Motor neuron (in vitro differentiated cells): ENCODE measurements at regions not wholly inside any gene's neighbourhood (a gene's known extent, or its start where the extent isn't known, plus 50 kb on each side); places are given as distances from the start of the nearest gene placed in this dataset.

Source experiments
- ATAC-seq, 8 experiments: fragments of 200-7000 bp; cut with Tn5 transposase; replicated peaks in 6 of 8; 2 replicates each; pipeline ENCODE4 v1.8.0; 2021; ENCODE audit warnings: mild to moderate bottlenecking in 8 of 8, moderate library complexity in 8 of 8
- H3K27ac ChIP-seq, 2 donors: fragments of 250-450 bp; sonication (Bioruptor Pico); 2 replicates each; pipeline ENCODE4 v1.9.0; 2021; ENCODE audit warnings: antibody characterized with exemption in 2 of 2, mild to moderate bottlenecking in 2 of 2, moderate library complexity in 1 of 2
- H3K4me1 ChIP-seq, 2 donors: fragments of 250-450 bp; sonication (Bioruptor Pico); replicated peaks in 1 of 2; 2 replicates each; pipeline ENCODE4 v1.6.1; 2021; ENCODE audit warnings: antibody characterized with exemption in 2 of 2, mild to moderate bottlenecking in 2 of 2, moderate library complexity in 1 of 2
- H3K4me3 ChIP-seq, 5 donors: fragments of 250-450 bp; sonication (Bioruptor Pico); 2 replicates each; pipeline ENCODE4 v1.9.0; 2021; ENCODE audit warnings: antibody characterized with exemption in 5 of 5, mild to moderate bottlenecking in 5 of 5, moderate library complexity in 4 of 5
- WGBS, 10 experiments: fragments of 450-650 bp; shearing (Covaris generic); methylation state at CpG; one replicate each; pipeline ENCODE4 v1.0.0; 2022; 5-methylcytosine and 5-hydroxymethylcytosine counted together
- in situ Hi-C, 9 experiments: fragments of 400-800 bp; cut with MboI; loops; one replicate each; pipeline ENCODE4 v1.15.0; 2021; ENCODE audit warnings: low sequenced_read_pairs in 9 of 9, low pct_unique_long_range_greater_than_20kb in 2 of 9; ENCODE audit not compliant: unreplicated experiment in 9 of 9

DNA sequence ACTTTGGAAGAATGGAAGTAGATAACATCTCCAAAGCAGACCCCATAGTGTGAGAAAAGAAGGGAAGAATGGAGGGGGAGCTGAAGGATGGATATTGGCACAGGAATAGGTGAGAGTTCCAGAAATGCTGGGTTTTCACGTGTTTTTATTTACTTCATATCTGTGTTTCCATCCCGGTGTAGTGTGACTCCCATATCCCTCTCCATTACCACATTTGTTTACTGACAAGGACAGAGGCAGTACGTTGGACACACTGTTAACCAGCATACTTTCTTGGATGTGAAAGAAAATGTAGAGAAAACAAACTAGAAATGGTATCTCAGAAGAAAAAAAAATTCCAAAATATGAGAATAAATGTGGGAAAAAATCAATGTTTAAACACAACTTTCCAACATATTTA lies 124.4 kb upstream of the PFKP start:
- H3K27ac ChIP-seq = no peak overlapping the region
- no peak overlapping the region for H3K4me3 ChIP-seq
- ATAC-seq = peak in 1 of 8 experiments; percentile 66
- H3K4me1 ChIP-seq = no peaks in the 10 kb centered on the region
- 17 to 73% (median 65%) methylated on average over 1 to 3 of the region's 3 CpGs; no CpG with 5 or more reads in 1 of the 10 experiments for whole genome bisulfite sequencing, 10 experiments
- in situ Hi-C loops = loop anchor here in 2 of 9 experiments (25.0 kb wide), 1 partner anchor 94 kb away; no protein-coding TSS in a partner anchor

DNA sequence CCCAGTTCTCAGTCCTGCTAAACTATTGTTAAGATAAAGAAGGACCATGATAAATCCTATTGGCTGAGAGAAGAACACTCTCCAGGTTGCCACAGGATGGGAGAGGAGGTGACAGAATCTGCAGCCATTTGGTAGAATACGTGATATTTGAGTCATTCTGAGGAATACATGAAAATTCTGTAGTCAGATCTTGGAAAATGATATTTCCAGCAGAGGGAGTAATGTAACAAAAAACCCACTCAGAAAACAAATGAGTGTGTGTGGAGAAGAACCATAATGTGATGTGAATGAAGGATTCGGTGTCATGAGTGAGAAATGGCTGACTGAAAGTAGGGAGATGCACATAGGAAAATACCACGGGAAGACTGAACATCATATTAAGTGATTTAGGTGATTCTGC lies 128.5 kb upstream of the PFKP start:
- in situ Hi-C loops = loop anchor here in 2 of 9 experiments (25.0 kb wide), 1 partner anchor 98 kb away; no protein-coding TSS in a partner anchor
- H3K4me3 ChIP-seq = no peak overlapping the region
- no peaks in the 10 kb centered on the region for H3K4me1 ChIP-seq
- peak in 2 of 8 experiments; percentile 26 to 27 for ATAC-seq
- no peak overlapping the region for H3K27ac ChIP-seq
- WGBS, 10 experiments = 31 to 100% (median 80%) methylated on average over 1 to 3 of the region's 3 CpGs; no CpG with 5 or more reads in 1 of the 10 experiments

DNA sequence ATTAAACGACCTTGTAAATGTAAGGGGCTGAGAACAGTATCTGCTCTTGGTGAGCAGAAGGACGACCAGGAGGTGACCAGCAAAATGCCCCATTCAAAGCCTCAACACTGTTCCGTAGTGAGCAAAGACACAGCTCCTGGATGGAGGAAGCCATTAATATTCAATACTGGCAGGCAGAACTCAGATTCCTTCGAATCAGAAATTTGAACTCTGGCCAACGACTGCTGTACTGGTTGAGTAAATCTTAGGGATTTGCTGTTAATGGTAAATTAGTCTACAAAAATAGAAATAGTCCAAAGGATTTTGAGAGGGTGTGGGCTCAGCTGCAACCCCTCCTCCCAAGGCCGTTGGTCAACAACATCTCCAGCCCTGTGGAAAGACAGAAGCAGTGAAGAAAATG lies 130.5 kb upstream of the PFKP start:
- no peak overlapping the region for H3K27ac ChIP-seq
- H3K4me1 ChIP-seq = peaks cover 0 to 5% of the 10 kb centered on the region in 2 donors
- H3K4me3 ChIP-seq = no peak overlapping the region
- in situ Hi-C loops = loop anchor here in 2 of 9 experiments (25.0 kb wide), 1 partner anchor 100 kb away; no protein-coding TSS in a partner anchor
- peak in 3 of 8 experiments; percentile 40 to 66 (median 61) for ATAC-seq
- 0 to 100% (median 71%) methylated on average over 1 to 6 of the region's 6 CpGs; no CpG with 5 or more reads in 3 of the 10 experiments for WGBS, 10 experiments

DNA sequence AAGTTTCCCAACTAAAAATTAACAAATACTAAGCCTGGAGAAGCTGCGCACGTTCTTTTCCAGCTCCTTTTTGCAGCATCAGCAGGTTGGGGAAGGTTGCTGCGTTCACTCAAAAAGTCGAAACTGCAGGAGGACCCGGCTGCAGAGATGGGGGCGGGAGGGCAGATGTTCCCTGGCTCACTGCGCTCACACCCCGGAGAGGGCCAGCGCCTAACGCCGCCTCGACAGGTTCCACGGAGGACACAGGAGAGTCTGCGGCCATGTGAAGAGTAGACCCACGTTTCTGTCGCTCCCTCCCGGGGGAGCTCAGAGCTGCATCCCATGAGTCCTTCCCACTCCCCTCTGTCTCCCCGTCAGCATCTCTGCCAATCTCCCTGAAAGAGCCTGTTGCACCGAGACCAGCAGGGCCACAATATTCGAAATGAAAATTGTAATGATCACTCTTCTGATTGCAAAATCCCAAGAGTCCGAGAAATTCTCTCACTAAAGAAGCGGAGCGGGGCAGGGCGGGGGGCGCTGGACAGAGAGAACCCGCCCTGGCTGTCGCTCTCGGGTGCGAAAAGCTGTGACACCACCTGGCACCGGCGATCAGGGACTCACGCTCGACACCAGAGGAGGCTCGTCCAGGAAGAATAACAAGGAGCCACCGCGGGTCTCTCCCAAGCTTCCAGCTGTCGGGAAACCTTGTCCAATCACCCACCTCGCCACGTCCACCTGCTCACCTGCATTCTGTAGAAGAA lies 131.5 kb upstream of the PFKP start:
- 60 to 90% (median 87%) methylated on average over 1 to 16 of the region's 39 CpGs; no CpG with 5 or more reads in 3 of the 10 experiments for WGBS, 10 experiments
- H3K4me3 ChIP-seq = no peak overlapping the region
- no peak for ATAC-seq
- peaks cover 0 to 5% of the 10 kb centered on the region in 2 donors for H3K4me1 ChIP-seq
- in situ Hi-C loops = loop anchor here in 2 of 9 experiments (25.0 kb wide), 1 partner anchor 101 kb away; no protein-coding TSS in a partner anchor
- H3K27ac ChIP-seq = no peak overlapping the region

DNA sequence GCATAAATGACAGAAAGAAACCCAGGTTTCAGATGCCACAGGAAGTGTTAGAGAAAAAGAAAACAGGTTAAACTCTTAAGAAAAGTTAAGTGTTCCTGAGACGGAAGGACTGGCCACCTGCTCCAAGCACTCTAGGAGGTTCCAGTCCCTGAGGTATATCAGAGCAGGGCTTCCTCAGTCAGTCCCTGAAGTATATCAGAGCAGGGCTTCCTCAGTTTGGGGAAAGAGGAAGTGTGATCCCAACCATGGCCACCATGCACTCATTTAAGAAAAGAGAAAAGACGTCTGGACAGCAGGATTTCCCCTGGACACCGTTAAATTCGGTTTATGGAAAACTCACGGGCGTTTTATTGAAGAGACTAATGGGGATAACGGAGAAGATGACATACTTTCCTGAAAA lies 133.4 kb upstream of the PFKP start:
- ATAC-seq = no peak
- H3K4me1 ChIP-seq = peaks cover 9 to 19% of the 10 kb centered on the region in 2 donors
- 69 to 100% (median 86%) methylated on average over 1 to 7 of the region's 7 CpGs for WGBS, 10 experiments
- no peak overlapping the region for H3K27ac ChIP-seq
- no peak overlapping the region for H3K4me3 ChIP-seq
- in situ Hi-C loops = loop anchor here in 2 of 9 experiments (25.0 kb wide), 1 partner anchor 103 kb away; no protein-coding TSS in a partner anchor

DNA sequence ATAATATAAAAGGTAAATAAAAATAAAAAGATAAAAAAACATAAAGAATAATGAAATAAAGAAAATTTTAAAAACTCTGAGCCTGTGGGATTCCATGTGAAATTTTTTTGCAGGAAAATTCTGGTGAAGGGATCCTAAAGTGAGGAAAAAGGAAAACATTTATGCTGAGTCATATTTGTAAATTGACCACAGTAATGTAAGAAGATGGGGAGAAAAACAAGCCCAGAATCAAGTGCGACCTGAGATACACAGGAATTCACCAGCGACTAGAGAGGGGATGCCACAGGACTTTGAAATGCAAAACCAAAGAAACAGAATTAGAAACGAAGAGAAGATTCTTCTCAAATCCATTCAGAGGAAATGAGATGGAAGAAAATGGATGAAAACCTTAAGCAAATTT lies 133.8 kb upstream of the PFKP start:
- in situ Hi-C loops = loop anchor here in 2 of 9 experiments (25.0 kb wide), 1 partner anchor 104 kb away; no protein-coding TSS in a partner anchor

DNA sequence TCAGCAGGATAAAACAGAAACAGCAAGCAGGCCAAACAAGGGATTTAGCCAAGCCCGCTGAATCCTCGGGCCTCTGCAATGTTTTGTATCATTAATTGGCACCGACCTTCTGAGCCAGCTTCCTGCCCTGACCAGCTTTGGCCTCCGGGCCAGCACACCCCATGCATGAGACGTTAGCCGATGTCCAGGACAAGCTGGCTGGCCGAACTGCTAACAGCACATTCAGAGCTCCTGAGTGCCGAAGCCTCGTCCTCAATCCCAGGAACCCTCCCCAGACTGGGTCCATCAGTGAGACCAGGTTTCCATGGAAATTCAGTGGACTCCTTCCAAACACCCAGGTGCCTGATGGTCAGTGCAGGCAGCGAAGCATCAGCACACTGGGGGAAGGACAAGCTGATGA lies 134.3 kb upstream of the PFKP start:
- WGBS, 10 experiments = 69 to 94% (median 86%) methylated on average over 4 to 10 of the region's 10 CpGs; no CpG with 5 or more reads in 1 of the 10 experiments
- H3K4me3 ChIP-seq = no peak overlapping the region

More for the DNA sequence above, 133.8 kb upstream of the PFKP start:
- no peak overlapping the region for H3K27ac ChIP-seq
- no peak overlapping the region for H3K4me3 ChIP-seq
- H3K4me1 ChIP-seq = peaks cover 9 to 22% of the 10 kb centered on the region in 2 donors
- peak in 1 of 8 experiments; percentile 28 for ATAC-seq
- WGBS, 10 experiments = 13 to 67% (median 43%) methylated on average over 2 to 3 of the region's 3 CpGs

DNA sequence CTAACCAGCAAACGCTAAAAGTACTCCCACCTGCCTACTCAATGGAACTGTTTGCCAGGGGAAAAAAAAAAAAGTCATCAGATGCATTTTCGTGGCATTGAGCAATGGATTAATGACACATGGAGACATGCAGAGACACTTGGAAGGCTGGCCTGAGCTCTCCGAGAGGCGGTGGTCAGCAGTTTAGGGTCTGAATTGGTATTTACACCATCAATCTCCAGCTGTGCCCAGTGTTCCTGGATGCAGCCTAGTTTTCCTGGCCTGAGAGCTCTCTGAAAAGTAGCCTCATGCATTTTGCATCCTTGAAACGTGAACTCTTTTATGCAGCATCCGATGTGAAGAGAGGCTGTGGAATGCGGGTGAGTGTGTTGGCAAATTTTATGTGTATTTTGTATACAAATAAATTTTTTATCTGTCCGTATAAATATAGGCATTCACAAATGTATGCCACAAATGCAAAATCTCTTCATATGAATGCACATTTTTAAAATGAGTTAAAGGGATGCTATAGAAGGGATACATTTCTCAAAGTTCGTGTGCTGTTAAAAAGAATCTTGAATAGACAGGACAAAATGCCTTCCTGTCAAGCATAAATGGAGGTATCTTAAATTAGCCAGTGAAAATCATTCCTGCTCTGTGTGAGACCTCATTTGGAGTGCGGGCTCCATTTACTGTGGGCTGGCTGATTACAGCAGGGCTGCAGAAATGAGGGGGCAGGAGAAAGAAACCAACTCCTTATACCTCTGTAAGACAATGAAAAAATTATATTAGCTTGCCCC lies 137.7 kb upstream of the PFKP start:
- Histone ChIP-seq H3K27ac (no peak overlapping the region), H3K4me3 (no peak overlapping the region), H3K4me1 (peaks cover 14 to 28% of the 10 kb centered on the region in 2 donors)
- in situ Hi-C loops = loop anchor here in 2 of 9 experiments (25.0 kb wide), 1 partner anchor 108 kb away; no protein-coding TSS in a partner anchor
- 0 to 45% (median 10%) methylated on average over 3 to 10 of the region's 10 CpGs; no CpG with 5 or more reads in 1 of the 10 experiments for WGBS, 10 experiments
- peak in 6 of 8 experiments; percentile 27 to 75 (median 58) for ATAC-seq

More for the DNA sequence above, 134.3 kb upstream of the PFKP start:
- in situ Hi-C loops = loop anchor here in 2 of 9 experiments (25.0 kb wide), 1 partner anchor 104 kb away; no protein-coding TSS in a partner anchor
- H3K27ac ChIP-seq = no peak overlapping the region
- H3K4me1 ChIP-seq = peaks cover 10 to 23% of the 10 kb centered on the region in 2 donors
- no peak for ATAC-seq

DNA sequence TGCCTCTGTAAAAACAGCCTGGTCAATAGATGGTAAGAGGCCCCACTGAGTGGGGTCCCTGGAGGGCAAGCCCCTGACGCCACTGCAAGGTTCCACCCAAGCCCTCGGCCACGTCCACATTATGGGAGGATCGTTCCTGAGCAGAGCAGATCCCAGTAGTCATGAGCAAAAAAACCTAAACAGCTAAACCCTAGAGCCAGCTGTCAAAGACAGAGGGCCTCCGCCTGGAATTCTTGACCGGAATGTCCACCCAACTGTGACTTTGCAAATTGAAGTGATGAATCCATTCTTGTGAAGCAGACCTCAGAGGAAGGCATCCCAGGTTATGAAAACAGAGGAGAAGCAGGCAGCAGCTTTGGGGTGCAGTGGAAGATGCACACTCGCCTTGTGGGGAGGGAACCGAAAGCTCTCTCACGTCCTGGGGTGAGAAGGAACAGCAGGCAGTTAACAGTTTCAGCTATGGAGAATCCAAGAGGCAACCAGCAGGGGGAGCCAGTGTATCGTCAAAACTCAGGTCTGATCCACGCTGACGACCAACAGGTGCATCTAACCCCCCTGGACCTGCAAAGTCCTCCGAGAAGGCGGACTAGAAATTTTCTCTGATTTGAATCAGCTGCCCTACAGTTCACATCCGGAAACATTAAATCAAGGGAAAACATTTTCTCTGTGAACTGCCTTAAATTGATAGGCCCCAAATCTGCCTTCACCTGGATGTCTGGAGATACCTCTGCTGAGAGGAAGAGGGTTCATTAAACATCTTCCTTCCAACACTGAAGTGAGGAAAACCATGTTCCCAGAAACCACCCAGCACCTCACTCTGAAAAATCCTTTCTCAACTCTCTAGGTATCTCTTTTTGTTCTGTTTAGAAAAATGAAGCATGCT lies 139.1 kb upstream of the PFKP start:
- peak; percentile 57 to 89 (median 76) for ATAC-seq
- in situ Hi-C loops = loop anchor here in 2 of 9 experiments (25.0 kb wide), 1 partner anchor 109 kb away; no protein-coding TSS in a partner anchor
- 0 to 62% (median 34%) methylated on average over 1 to 15 of the region's 15 CpGs for WGBS, 10 experiments

DNA sequence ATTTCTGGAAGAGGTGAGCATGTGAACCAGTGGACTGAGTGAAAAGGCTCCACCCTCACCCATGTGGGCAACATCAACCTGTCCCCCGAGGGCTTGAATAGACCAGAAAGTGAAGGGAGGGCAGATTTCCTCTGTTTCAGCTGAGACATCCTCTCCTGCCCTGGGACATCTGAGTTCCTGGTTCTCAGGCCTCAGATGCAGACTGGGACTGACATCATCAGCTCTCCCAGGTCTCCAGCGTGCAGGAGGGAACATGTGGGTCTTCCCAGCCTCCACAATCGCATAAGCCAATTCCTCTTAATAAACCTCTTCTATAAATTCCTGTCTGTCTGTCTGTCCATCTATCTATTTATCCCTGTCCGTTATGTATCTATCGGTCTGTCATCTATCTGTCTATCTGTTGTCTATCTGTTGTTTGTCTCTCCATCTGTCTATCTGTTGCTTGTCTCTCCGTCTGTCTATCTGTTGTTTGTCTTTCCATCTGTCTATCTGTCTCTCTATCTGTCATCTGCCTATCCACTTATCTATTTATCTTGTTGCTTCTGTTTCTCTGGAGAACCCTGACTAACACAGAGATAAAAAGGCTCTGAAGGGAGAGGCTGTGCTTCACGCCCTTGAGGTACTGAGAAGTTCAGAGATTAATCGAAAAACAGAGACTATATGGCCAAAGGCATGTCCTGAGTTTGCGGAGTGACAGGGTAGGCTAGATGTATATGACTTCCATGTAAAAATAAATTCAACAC lies 140.3 kb upstream of the PFKP start:
- in situ Hi-C loops = loop anchor here in 2 of 9 experiments (25.0 kb wide), 1 partner anchor 110 kb away; no protein-coding TSS in a partner anchor
- 60 to 88% (median 71%) methylated on average over 5 to 8 of the region's 9 CpGs for WGBS, 10 experiments
- no peak for ATAC-seq
- Histone ChIP-seq H3K27ac (no peak overlapping the region), H3K4me1 (peaks cover 14 to 23% of the 10 kb centered on the region in 2 donors), H3K4me3 (no peak overlapping the region)

More for the DNA sequence above, 139.1 kb upstream of the PFKP start:
- Histone ChIP-seq H3K4me3 (no peak overlapping the region), H3K4me1 (peaks cover 14 to 23% of the 10 kb centered on the region in 2 donors), H3K27ac (no peak overlapping the region)

DNA sequence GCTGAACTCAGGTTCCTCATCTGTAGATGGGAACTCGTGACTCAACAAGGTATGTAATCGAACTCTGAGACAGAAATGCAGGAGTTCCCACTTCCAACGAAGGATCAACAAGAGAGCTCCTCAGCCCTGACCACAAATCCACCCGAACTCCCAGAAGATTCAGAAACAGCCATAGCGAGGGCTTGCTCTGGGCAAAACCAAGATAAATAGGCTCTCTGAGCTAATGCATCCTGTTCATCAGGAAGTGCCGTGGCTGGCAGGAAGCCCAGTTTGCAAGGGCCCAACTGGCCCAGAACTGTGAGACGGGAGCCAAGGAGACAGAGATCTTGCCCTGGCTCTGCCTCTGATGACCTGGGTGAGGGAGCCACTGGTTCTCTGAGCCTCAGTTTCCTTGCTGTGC lies 141.7 kb upstream of the PFKP start:
- peaks cover 14 to 23% of the 10 kb centered on the region in 2 donors for H3K4me1 ChIP-seq
- no peak overlapping the region for H3K27ac ChIP-seq
- H3K4me3 ChIP-seq = no peak overlapping the region
- no peak for ATAC-seq
- WGBS, 10 experiments = 52 to 94% (median 84%) methylated on average over 2 to 7 of the region's 7 CpGs; no CpG with 5 or more reads in 4 of the 10 experiments
- in situ Hi-C loops = loop anchor here in 2 of 9 experiments (25.0 kb wide), 1 partner anchor 112 kb away; no protein-coding TSS in a partner anchor
